ENCODE measurements at regions not wholly inside any gene's neighbourhood (a gene's known extent, or its start where the extent isn't known, plus 50 kb on each side); places are given as distances from the start of the nearest gene placed in this dataset.

- ChIA-PET CTCF (no interaction called here), POLR2A (no interaction called here)
Observed at GRCh38 chr14:101022121-101022520, 118.6 kb upstream of the RTL1 start.

- ChIA-PET POLR2A (no interaction called here), CTCF (no interaction called here)
Observed at GRCh38 chr14:101022916-101023435, 119.5 kb upstream of the RTL1 start.

GRCh38 chr14:101024686-101025085 is 121.2 kb upstream of the RTL1 start:
- ChIA-PET CTCF (no interaction called here), POLR2A (no interaction called here)

- ChIA-PET POLR2A (no interaction called here), CTCF (no interaction called here)
Observed at GRCh38 chr14:101025131-101025530, 121.6 kb upstream of the RTL1 start.

GRCh38 chr14:101025696-101026095 is 122.2 kb upstream of the RTL1 start:
- ChIA-PET POLR2A (no interaction called here), CTCF (no interaction called here)

GRCh38 chr14:101026341-101026740 is 122.8 kb upstream of the RTL1 start:
- CTCF ChIA-PET: no interaction called here
- POLR2A ChIA-PET: no interaction called here

- ChIA-PET CTCF (interaction anchor here (0.6 kb wide), 1 partner anchor 1662 kb away, joined by 3 read pairs; no protein-coding TSS in a partner anchor), POLR2A (no interaction called here)
Observed at GRCh38 chr14:101027291-101027690, 123.8 kb upstream of the RTL1 start.

GRCh38 chr14:101027966-101028365 is 124.4 kb upstream of the RTL1 start:
- POLR2A ChIA-PET: no interaction called here
- CTCF ChIA-PET: no interaction called here

GRCh38 chr14:101028971-101029667 is 125.6 kb upstream of the RTL1 start:
- POLR2A ChIA-PET: no interaction called here
- CTCF ChIA-PET: no interaction called here

GRCh38 chr14:101029668-101030290 is 126.3 kb upstream of the RTL1 start:
- CTCF ChIA-PET: no interaction called here
- POLR2A ChIA-PET: no interaction called here

GRCh38 chr14:101030586-101030985 is 127.1 kb upstream of the RTL1 start:
- CTCF ChIA-PET: no interaction called here
- POLR2A ChIA-PET: no interaction called here

GRCh38 chr14:101031186-101031585 is 127.7 kb upstream of the RTL1 start:
- POLR2A ChIA-PET: no interaction called here
- CTCF ChIA-PET: no interaction called here

- ChIA-PET CTCF (no interaction called here), POLR2A (no interaction called here)
Observed at GRCh38 chr14:101031721-101032120, 128.2 kb upstream of the RTL1 start.

- ChIA-PET CTCF (no interaction called here), POLR2A (no interaction called here)
Observed at GRCh38 chr14:101032433-101032832, 128.9 kb upstream of the RTL1 start.

- ChIA-PET CTCF (no interaction called here), POLR2A (no interaction called here)
Observed at GRCh38 chr14:101033006-101033405, 129.5 kb upstream of the RTL1 start.

GRCh38 chr14:101033446-101034165 is 130.1 kb upstream of the RTL1 start:
- POLR2A ChIA-PET: no interaction called here
- CTCF ChIA-PET: no interaction called here

- POLR2A ChIA-PET: no interaction called here
- CTCF ChIA-PET: no interaction called here
Observed at GRCh38 chr14:101034986-101035385, 131.5 kb upstream of the RTL1 start.

GRCh38 chr14:101035466-101036225 is 132.1 kb upstream of the RTL1 start:
- POLR2A ChIA-PET: no interaction called here
- CTCF ChIA-PET: no interaction called here

GRCh38 chr14:101037021-101037817 is 133.7 kb upstream of the RTL1 start:
- POLR2A ChIA-PET: no interaction called here
- CTCF ChIA-PET: no interaction called here

Measured in activated CD8-positive, alpha-beta memory T cell treated with anti-CD3 and anti-CD28 coated beads for 36 hours (primary cell).